GM18505 (cell line): ENCODE measurements at regions not wholly inside any gene's neighbourhood (a gene's known extent, or its start where the extent isn't known, plus 50 kb on each side); places are given as distances from the start of the nearest gene placed in this dataset.
"Not testable (repeated sequence)": the region's sequence is repeated elsewhere in the genome, so short reads cannot be mapped to it uniquely, and the experiment has no call there.

Experiments
- ATAC-seq: cut with Tn5 transposase; IDR thresholded peaks from one replicate; pipeline ENCODE4 v1.9.1; 2021; ENCODE audit not compliant: unreplicated experiment

GRCh38 chr7:150096213-150096994 is 222.6 kb downstream of the ATP6V0E2 start:
- not testable (repeated sequence) for ATAC-seq

GRCh38 chr7:150098592-150098991 is 224.6 kb upstream of the LRRC61 start:
- not testable (repeated sequence) for ATAC-seq

- not testable (repeated sequence) for ATAC-seq
Measured at GRCh38 chr7:150101282-150101681, 221.9 kb upstream of the LRRC61 start.

- ATAC-seq = not testable (repeated sequence)
Measured at GRCh38 chr7:150107283-150107682, 215.9 kb upstream of the LRRC61 start.

GRCh38 chr7:150110375-150110820 is 212.8 kb upstream of the LRRC61 start:
- ATAC-seq = not testable (repeated sequence)

- ATAC-seq = not testable (repeated sequence)
Measured at GRCh38 chr7:150110882-150111281, 212.3 kb upstream of the LRRC61 start.

- ATAC-seq = not testable (repeated sequence)
Measured at GRCh38 chr7:150111373-150112139, 211.6 kb upstream of the LRRC61 start.

GRCh38 chr7:150113301-150113700 is 209.9 kb upstream of the LRRC61 start:
- ATAC-seq = not testable (repeated sequence)

GRCh38 chr7:150114591-150114990 is 208.6 kb upstream of the LRRC61 start:
- ATAC-seq = not testable (repeated sequence)

- not testable (repeated sequence) for ATAC-seq
Measured at GRCh38 chr7:150119966-150120365, 203.2 kb upstream of the LRRC61 start.

GRCh38 chr7:150125831-150126230 is 197.3 kb upstream of the LRRC61 start:
- not testable (repeated sequence) for ATAC-seq

- not testable (repeated sequence) for ATAC-seq
Measured at GRCh38 chr7:150134451-150134850, 188.7 kb upstream of the LRRC61 start.

GRCh38 chr7:150135620-150136190 is 187.4 kb upstream of the LRRC61 start:
- ATAC-seq = not testable (repeated sequence)

GRCh38 chr7:150139840-150140239 is 183.3 kb upstream of the LRRC61 start:
- not testable (repeated sequence) for ATAC-seq

GRCh38 chr7:150141525-150142345 is 181.4 kb upstream of the LRRC61 start:
- not testable (repeated sequence) for ATAC-seq

GRCh38 chr7:150146124-150146523 is 177.0 kb upstream of the LRRC61 start:
- ATAC-seq = not testable (repeated sequence)

- ATAC-seq = not testable (repeated sequence)
Measured at GRCh38 chr7:150147524-150147923, 175.6 kb upstream of the LRRC61 start.

GRCh38 chr7:150156015-150156414 is 167.1 kb upstream of the LRRC61 start:
- ATAC-seq = not testable (repeated sequence)

- ATAC-seq = not testable (repeated sequence)
Measured at GRCh38 chr7:150158696-150159095, 164.5 kb upstream of the LRRC61 start.

GRCh38 chr7:150169515-150169914 is 153.6 kb upstream of the LRRC61 start:
- ATAC-seq = not testable (repeated sequence)
